WTC11 (cell line): ENCODE measurements at regions not wholly inside any gene's neighbourhood (a gene's known extent, or its start where the extent isn't known, plus 50 kb on each side); places are given as distances from the start of the nearest gene placed in this dataset.

Experiments used
- ATAC-seq: fragments of 200-7000 bp; cut with Tn5 transposase; 2 replicates; pipeline ENCODE4 v1.10.0; 2021; ENCODE audit warnings: mild to moderate bottlenecking, moderate library complexity
- CTCF ChIA-PET: fragments of 300-600 bp; sonication (Branson Sonifier 250); formaldehyde crosslinking; loops from one replicate; lab custom pipeline; 2021; ENCODE audit warnings: antibody characterized with exemption; lab: Charles Lee
- POLR2A ChIA-PET: fragments of 350-600 bp; sonication (Branson Sonifier 250); formaldehyde crosslinking; loops from one replicate; lab custom pipeline; 2021; ENCODE audit warnings: antibody characterized with exemption; lab: Charles Lee
- DNase-seq: peaks from one replicate; pipeline ENCODE4 v3.0.0; 2021; ENCODE audit warnings: low spot score
- H3K27ac Mint-ChIP-seq: 2 replicates; pipeline ENCODE4 v1.8.0; 2021; ENCODE audit warnings: mixed read lengths
- H3K27me3 Mint-ChIP-seq: 2 replicates; pipeline ENCODE4 v1.8.0; 2021; ENCODE audit warnings: low read depth, mild to moderate bottlenecking, moderate library complexity, mixed read lengths
- H3K36me3 Mint-ChIP-seq: 2 replicates; pipeline ENCODE4 v1.8.0; 2021; ENCODE audit warnings: mixed read lengths
- H3K4me1 Mint-ChIP-seq: 2 replicates; pipeline ENCODE4 v1.8.0; 2022; ENCODE audit warnings: mixed read lengths
- H3K4me3 Mint-ChIP-seq: 2 replicates; pipeline ENCODE4 v1.8.0; 2021; ENCODE audit warnings: mild to moderate bottlenecking, moderate library complexity, mixed read lengths
- H3K9me3 Mint-ChIP-seq: 2 replicates; pipeline ENCODE4 v1.8.0; 2021; ENCODE audit warnings: mixed read lengths
- ETV6 ChIP-seq: sonication (generic); formaldehyde crosslinking; IDR thresholded peaks from 2 replicates; pipeline ENCODE4 v1.8.1; 2022; ENCODE audit warnings: mild to moderate bottlenecking, missing genetic modification reagents
- FOXJ3 ChIP-seq: sonication (generic); formaldehyde crosslinking; IDR thresholded peaks from 2 replicates; pipeline ENCODE4 v1.9.0; 2021; ENCODE audit warnings: missing genetic modification reagents, mild to moderate bottlenecking, borderline replicate concordance
- HMGA2 ChIP-seq: fragments of 250-450 bp; sonication (Bioruptor Pico); IDR thresholded peaks from 2 replicates; pipeline ENCODE4 v1.4.0; 2021; ENCODE audit warnings: mild to moderate bottlenecking, moderate library complexity
- NFATC4 ChIP-seq: fragments of 250-450 bp; sonication (Bioruptor Pico); IDR thresholded peaks from 2 replicates; pipeline ENCODE4 v1.9.0; 2021; ENCODE audit warnings: mild to moderate bottlenecking
- NR3C1 ChIP-seq: sonication (generic); formaldehyde crosslinking; conservative IDR thresholded peaks from 2 replicates; pipeline ENCODE4 v1.8.1; 2023; ENCODE audit warnings: low read depth, mild to moderate bottlenecking, missing genetic modification reagents
- TEAD1 ChIP-seq: sonication (generic); formaldehyde crosslinking; IDR thresholded peaks from 2 replicates; pipeline ENCODE4 v1.8.0; 2022; ENCODE audit warnings: mild to moderate bottlenecking, missing genetic modification reagents
- ZNF138 ChIP-seq: sonication (generic); formaldehyde crosslinking; conservative IDR thresholded peaks from 2 replicates; pipeline ENCODE4 v1.8.1; 2022; ENCODE audit warnings: mild to moderate bottlenecking, moderate library complexity, missing genetic modification reagents
- ZNF219 ChIP-seq: sonication (generic); formaldehyde crosslinking; IDR thresholded peaks from 2 replicates; pipeline ENCODE4 v1.8.0; 2023; ENCODE audit warnings: missing genetic modification reagents, mild to moderate bottlenecking, borderline replicate concordance
- ZNF263 ChIP-seq: sonication (generic); formaldehyde crosslinking; IDR thresholded peaks from 2 replicates; pipeline ENCODE4 v1.8.1; 2022; ENCODE audit warnings: low read depth, mild to moderate bottlenecking, moderate library complexity, missing genetic modification reagents
- ZNF416 ChIP-seq: fragments of 250-450 bp; sonication (Bioruptor Pico); IDR thresholded peaks from 2 replicates; pipeline ENCODE4 v1.9.0; 2021; ENCODE audit warnings: mild to moderate bottlenecking, inconsistent platforms
- TF ChIP-seq, protein P1 (sequence below): sonication (generic); formaldehyde crosslinking; IDR thresholded peaks from 2 replicates; pipeline ENCODE4 v1.8.1; 2023; ENCODE audit warnings: mild to moderate bottlenecking, missing genetic modification reagents, moderate library complexity
- TF ChIP-seq, protein P2 (sequence below): sonication (generic); formaldehyde crosslinking; IDR thresholded peaks from 2 replicates; pipeline ENCODE4 v1.8.1; 2023; ENCODE audit warnings: mild to moderate bottlenecking, missing genetic modification reagents
- TF ChIP-seq, protein P3 (sequence below): sonication (generic); formaldehyde crosslinking; IDR thresholded peaks from 2 replicates; pipeline ENCODE4 v1.8.1; 2022; ENCODE audit warnings: low read depth, missing genetic modification reagents, borderline replicate concordance
- TF ChIP-seq, protein P4 (sequence below): sonication (generic); formaldehyde crosslinking; IDR thresholded peaks from 2 replicates; pipeline ENCODE4 v1.8.1; 2023; ENCODE audit warnings: mild to moderate bottlenecking, moderate library complexity, missing genetic modification reagents
- TF ChIP-seq, protein P5 (sequence below): fragments of 250-450 bp; sonication (Bioruptor Pico); IDR thresholded peaks from 2 replicates; pipeline ENCODE4 v1.9.0; 2021; ENCODE audit warnings: mild to moderate bottlenecking
- TF ChIP-seq, protein P6 (sequence below): sonication (generic); formaldehyde crosslinking; IDR thresholded peaks from 2 replicates; pipeline ENCODE4 v1.8.0; 2022; ENCODE audit warnings: missing genetic modification reagents
- TF ChIP-seq, protein P7 (sequence below): sonication (generic); formaldehyde crosslinking; IDR thresholded peaks from 2 replicates; pipeline ENCODE4 v1.8.1; 2022; ENCODE audit warnings: low read depth, mild to moderate bottlenecking, moderate library complexity, missing genetic modification reagents, borderline replicate concordance

DNA sequence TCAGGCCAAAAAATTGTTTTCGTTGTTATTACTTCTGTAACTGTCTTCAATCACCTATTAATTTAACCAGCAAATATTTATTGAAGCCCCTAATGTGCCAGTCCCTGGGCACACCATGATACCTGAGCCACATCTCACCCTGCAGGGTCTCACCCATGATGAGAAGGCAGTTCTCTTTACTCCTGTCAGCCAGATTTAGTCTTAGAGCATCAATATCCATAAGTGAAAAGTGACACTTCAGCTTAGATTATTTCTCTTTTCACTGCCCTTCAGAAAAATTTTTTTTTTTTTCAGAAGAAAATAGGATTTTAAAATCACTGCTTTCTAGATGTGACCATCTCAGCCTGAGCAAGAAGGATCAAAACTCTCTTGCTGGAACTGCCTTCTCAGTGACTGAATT is 258.6 kb upstream of the NFE2L3 start:
- peaks cover 3% of the 10 kb centered on the region; the same call in 1 of the 2 replicates for H3K27me3 Mint-ChIP-seq
- H3K27ac Mint-ChIP-seq, result no peak overlapping the region
- peaks cover 33% of the 10 kb centered on the region for H3K4me1 Mint-ChIP-seq
- no peaks in the 10 kb centered on the region for H3K36me3 Mint-ChIP-seq
- DNase-seq (no peak), ATAC-seq (no peak)
- ChIA-PET CTCF (interaction anchor here (1.0 to 5.4 kb wide), 26 partner anchors 13 to 1250 kb away, joined by 3 to 77 read pairs (median 6); partner anchors contain the start of genes HOXA5 and NFE2L3), POLR2A (no interaction called here)
- no peak overlapping the region for H3K4me3 Mint-ChIP-seq
- TF ChIP-seq, protein P1, sequence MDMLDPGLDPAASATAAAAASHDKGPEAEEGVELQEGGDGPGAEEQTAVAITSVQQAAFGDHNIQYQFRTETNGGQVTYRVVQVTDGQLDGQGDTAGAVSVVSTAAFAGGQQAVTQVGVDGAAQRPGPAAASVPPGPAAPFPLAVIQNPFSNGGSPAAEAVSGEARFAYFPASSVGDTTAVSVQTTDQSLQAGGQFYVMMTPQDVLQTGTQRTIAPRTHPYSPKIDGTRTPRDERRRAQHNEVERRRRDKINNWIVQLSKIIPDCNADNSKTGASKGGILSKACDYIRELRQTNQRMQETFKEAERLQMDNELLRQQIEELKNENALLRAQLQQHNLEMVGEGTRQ (CRISPR knock-in tag), result no peak
- no peak for TF ChIP-seq ZNF416 (CRISPR knock-in tag)
- no peak for TF ChIP-seq NR3C1 (CRISPR knock-in tag)
- TF ChIP-seq, protein P2, sequence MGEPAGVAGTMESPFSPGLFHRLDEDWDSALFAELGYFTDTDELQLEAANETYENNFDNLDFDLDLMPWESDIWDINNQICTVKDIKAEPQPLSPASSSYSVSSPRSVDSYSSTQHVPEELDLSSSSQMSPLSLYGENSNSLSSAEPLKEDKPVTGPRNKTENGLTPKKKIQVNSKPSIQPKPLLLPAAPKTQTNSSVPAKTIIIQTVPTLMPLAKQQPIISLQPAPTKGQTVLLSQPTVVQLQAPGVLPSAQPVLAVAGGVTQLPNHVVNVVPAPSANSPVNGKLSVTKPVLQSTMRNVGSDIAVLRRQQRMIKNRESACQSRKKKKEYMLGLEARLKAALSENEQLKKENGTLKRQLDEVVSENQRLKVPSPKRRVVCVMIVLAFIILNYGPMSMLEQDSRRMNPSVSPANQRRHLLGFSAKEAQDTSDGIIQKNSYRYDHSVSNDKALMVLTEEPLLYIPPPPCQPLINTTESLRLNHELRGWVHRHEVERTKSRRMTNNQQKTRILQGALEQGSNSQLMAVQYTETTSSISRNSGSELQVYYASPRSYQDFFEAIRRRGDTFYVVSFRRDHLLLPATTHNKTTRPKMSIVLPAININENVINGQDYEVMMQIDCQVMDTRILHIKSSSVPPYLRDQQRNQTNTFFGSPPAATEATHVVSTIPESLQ (CRISPR knock-in tag), result no peak
- TF ChIP-seq ZNF263 (CRISPR knock-in tag), result no peak
- TF ChIP-seq ZNF138 (CRISPR knock-in tag), result no peak
- TF ChIP-seq ETV6, result no peak
- TF ChIP-seq, protein P3, sequence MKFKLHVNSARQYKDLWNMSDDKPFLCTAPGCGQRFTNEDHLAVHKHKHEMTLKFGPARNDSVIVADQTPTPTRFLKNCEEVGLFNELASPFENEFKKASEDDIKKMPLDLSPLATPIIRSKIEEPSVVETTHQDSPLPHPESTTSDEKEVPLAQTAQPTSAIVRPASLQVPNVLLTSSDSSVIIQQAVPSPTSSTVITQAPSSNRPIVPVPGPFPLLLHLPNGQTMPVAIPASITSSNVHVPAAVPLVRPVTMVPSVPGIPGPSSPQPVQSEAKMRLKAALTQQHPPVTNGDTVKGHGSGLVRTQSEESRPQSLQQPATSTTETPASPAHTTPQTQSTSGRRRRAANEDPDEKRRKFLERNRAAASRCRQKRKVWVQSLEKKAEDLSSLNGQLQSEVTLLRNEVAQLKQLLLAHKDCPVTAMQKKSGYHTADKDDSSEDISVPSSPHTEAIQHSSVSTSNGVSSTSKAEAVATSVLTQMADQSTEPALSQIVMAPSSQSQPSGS, result no peak
- TF ChIP-seq HMGA2 (CRISPR knock-in tag), result no peak
- TF ChIP-seq, protein P4, sequence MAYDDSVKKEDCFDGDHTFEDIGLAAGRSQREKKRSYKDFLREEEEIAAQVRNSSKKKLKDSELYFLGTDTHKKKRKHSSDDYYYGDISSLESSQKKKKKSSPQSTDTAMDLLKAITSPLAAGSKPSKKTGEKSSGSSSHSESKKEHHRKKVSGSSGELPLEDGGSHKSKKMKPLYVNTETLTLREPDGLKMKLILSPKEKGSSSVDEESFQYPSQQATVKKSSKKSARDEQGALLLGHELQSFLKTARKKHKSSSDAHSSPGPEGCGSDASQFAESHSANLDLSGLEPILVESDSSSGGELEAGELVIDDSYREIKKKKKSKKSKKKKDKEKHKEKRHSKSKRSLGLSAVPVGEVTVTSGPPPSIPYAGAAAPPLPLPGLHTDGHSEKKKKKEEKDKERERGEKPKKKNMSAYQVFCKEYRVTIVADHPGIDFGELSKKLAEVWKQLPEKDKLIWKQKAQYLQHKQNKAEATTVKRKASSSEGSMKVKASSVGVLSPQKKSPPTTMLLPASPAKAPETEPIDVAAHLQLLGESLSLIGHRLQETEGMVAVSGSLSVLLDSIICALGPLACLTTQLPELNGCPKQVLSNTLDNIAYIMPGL (CRISPR knock-in tag), result no peak
- TF ChIP-seq, protein P5, sequence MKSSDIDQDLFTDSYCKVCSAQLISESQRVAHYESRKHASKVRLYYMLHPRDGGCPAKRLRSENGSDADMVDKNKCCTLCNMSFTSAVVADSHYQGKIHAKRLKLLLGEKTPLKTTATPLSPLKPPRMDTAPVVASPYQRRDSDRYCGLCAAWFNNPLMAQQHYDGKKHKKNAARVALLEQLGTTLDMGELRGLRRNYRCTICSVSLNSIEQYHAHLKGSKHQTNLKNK, result no peak
- no peak for TF ChIP-seq ZNF219
- TF ChIP-seq FOXJ3 (CRISPR knock-in tag), result no peak
- TF ChIP-seq, protein P6, sequence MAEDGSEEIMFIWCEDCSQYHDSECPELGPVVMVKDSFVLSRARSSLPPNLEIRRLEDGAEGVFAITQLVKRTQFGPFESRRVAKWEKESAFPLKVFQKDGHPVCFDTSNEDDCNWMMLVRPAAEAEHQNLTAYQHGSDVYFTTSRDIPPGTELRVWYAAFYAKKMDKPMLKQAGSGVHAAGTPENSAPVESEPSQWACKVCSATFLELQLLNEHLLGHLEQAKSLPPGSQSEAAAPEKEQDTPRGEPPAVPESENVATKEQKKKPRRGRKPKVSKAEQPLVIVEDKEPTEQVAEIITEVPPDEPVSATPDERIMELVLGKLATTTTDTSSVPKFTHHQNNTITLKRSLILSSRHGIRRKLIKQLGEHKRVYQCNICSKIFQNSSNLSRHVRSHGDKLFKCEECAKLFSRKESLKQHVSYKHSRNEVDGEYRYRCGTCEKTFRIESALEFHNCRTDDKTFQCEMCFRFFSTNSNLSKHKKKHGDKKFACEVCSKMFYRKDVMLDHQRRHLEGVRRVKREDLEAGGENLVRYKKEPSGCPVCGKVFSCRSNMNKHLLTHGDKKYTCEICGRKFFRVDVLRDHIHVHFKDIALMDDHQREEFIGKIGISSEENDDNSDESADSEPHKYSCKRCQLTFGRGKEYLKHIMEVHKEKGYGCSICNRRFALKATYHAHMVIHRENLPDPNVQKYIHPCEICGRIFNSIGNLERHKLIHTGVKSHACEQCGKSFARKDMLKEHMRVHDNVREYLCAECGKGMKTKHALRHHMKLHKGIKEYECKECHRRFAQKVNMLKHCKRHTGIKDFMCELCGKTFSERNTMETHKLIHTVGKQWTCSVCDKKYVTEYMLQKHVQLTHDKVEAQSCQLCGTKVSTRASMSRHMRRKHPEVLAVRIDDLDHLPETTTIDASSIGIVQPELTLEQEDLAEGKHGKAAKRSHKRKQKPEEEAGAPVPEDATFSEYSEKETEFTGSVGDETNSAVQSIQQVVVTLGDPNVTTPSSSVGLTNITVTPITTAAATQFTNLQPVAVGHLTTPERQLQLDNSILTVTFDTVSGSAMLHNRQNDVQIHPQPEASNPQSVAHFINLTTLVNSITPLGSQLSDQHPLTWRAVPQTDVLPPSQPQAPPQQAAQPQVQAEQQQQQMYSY (CRISPR knock-in tag), result no peak
- TF ChIP-seq, protein P7, sequence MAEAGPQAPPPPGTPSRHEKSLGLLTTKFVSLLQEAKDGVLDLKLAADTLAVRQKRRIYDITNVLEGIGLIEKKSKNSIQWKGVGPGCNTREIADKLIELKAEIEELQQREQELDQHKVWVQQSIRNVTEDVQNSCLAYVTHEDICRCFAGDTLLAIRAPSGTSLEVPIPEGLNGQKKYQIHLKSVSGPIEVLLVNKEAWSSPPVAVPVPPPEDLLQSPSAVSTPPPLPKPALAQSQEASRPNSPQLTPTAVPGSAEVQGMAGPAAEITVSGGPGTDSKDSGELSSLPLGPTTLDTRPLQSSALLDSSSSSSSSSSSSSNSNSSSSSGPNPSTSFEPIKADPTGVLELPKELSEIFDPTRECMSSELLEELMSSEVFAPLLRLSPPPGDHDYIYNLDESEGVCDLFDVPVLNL (CRISPR knock-in tag), result no peak
- no peak for TF ChIP-seq NFATC4 (CRISPR knock-in tag)
- no peak for TF ChIP-seq TEAD1
- peaks cover 7% of the 10 kb centered on the region; the same call in 1 of the 2 replicates for H3K9me3 Mint-ChIP-seq
